ENCODE measurements at regions not wholly inside any gene's neighbourhood (a gene's known extent, or its start where the extent isn't known, plus 50 kb on each side); places are given as distances from the start of the nearest gene placed in this dataset.

- no peak for TF ChIP-seq CTCF (IDR thresholded peaks at IDR 0.05; ENCODE audit: low read depth, low read length)
- TF ChIP-seq POLR2A (IDR thresholded peaks at IDR 0.05; ENCODE audit: extremely low read depth, insufficient read length) = no peak
Observed at GRCh38 chr14:24726480-24726879, 92.5 kb upstream of the GZMB start.

All from NB4 (cell line).